Naive thymus-derived CD4-positive, alpha-beta T cell (primary cell): ENCODE measurements at regions not wholly inside any gene's neighbourhood (a gene's known extent, or its start where the extent isn't known, plus 50 kb on each side); places are given as distances from the start of the nearest gene placed in this dataset.

Experiments used
- ATAC-seq: fragments of 150-1000 bp; cut with Tn5 transposase; 2 replicates; pipeline ENCODE4 v1.10.0; 2021; ENCODE audit warnings: mild to moderate bottlenecking, moderate library complexity
- CTCF ChIA-PET: fragments of 350-600 bp; sonication (Branson Sonifier 250); formaldehyde crosslinking; loops from one replicate; lab custom pipeline; 2021; ENCODE audit warnings: antibody characterized with exemption; lab: Charles Lee
- POLR2A ChIA-PET: fragments of 350-600 bp; sonication (Branson Sonifier 250); formaldehyde crosslinking; loops from one replicate; lab custom pipeline; 2021; ENCODE audit warnings: antibody characterized with exemption, inconsistent platforms; lab: Charles Lee
- DNase-seq, 9 donors: peaks; one replicate each; pipeline versions ENCODE4 v3.0.0 to v3.0.0-alpha.2; 2020 to 2022; ENCODE audit warnings: mixed read lengths in 1 of 9
- H3K27ac ChIP-seq: one replicate; pipeline ENCODE4 v1.7.0; 2013; ENCODE audit warnings: mild to moderate bottlenecking, low read depth, low read length, moderate library complexity
- H3K27me3 ChIP-seq, 2 donors: one replicate each; pipeline ENCODE4 v1.7.0; 2013; ENCODE audit warnings: low read length in 2 of 2, mild to moderate bottlenecking in 2 of 2, moderate library complexity in 2 of 2; ENCODE audit not compliant: control insufficient read depth in 2 of 2, insufficient read depth in 2 of 2
- H3K36me3 ChIP-seq, 3 experiments: 1 replicate in 2 of 3; 2 replicates in 1 of 3; pipeline ENCODE4 v1.7.0; 2013; ENCODE audit warnings: low read length in 3 of 3, mild to moderate bottlenecking in 3 of 3, moderate library complexity in 1 of 3; ENCODE audit not compliant: insufficient read depth in 3 of 3, control insufficient read depth in 2 of 3
- H3K4me1 ChIP-seq, 2 donors: one replicate each; pipeline ENCODE4 v1.7.0; 2013; ENCODE audit warnings: low read length in 2 of 2, mild to moderate bottlenecking in 2 of 2, moderate library complexity in 1 of 2; ENCODE audit not compliant: control insufficient read depth in 2 of 2, insufficient read depth in 2 of 2
- H3K4me3 ChIP-seq: 2 replicates; pipeline ENCODE4 v1.7.0; 2013; ENCODE audit warnings: mild to moderate bottlenecking, low read length
- H3K9me3 ChIP-seq, 3 experiments: 1 replicate in 2 of 3; 2 replicates in 1 of 3; pipeline ENCODE4 v1.7.0; 2013; ENCODE audit warnings: low read length in 3 of 3; ENCODE audit not compliant: control insufficient read depth in 2 of 3
- H3K27ac Mint-ChIP-seq, 9 donors: one replicate each; pipeline ENCODE4 v1.8.0; 2020 to 2022; ENCODE audit warnings: mixed read lengths in 9 of 9, mild to moderate bottlenecking in 8 of 9, moderate library complexity in 5 of 9, inconsistent platforms in 2 of 9
- H3K27me3 Mint-ChIP-seq, 5 donors: one replicate each; pipeline ENCODE4 v1.8.0; 2021 to 2022; ENCODE audit warnings: mixed read lengths in 5 of 5, mild to moderate bottlenecking in 1 of 5
- H3K36me3 Mint-ChIP-seq, 5 donors: one replicate each; pipeline ENCODE4 v1.8.0; 2020 to 2022; ENCODE audit warnings: mixed read lengths in 5 of 5, mild to moderate bottlenecking in 3 of 5, inconsistent platforms in 1 of 5
- H3K4me1 Mint-ChIP-seq, 7 donors: one replicate each; pipeline ENCODE4 v1.8.0; 2020 to 2022; ENCODE audit warnings: mixed read lengths in 7 of 7, mild to moderate bottlenecking in 3 of 7, inconsistent platforms in 1 of 7
- H3K4me3 Mint-ChIP-seq, 10 donors: one replicate each; pipeline ENCODE4 v1.8.0; 2020 to 2022; ENCODE audit warnings: mild to moderate bottlenecking in 10 of 10, mixed read lengths in 10 of 10, moderate library complexity in 6 of 10, inconsistent platforms in 2 of 10
- H3K9me3 Mint-ChIP-seq, 11 donors: one replicate each; pipeline ENCODE4 v1.8.0; 2020 to 2022; ENCODE audit warnings: mixed read lengths in 11 of 11, mild to moderate bottlenecking in 4 of 11, inconsistent platforms in 1 of 11, moderate library complexity in 1 of 11
- intact Hi-C, 2 donors: fragments of 100-400 bp; cut with micrococcal nuclease; formaldehyde crosslinking; loops; one replicate each; pipeline ENCODE4 v1.15.1; 2023

GRCh38 chr11:38446336-38446735, 1848.3 kb upstream of the RAG2 start:
- H3K36me3 Mint-ChIP-seq: no peaks in the 10 kb centered on the region
- intact Hi-C loops: no loop called here
- Histone ChIP-seq H3K36me3 (no peaks in the 10 kb centered on the region), H3K9me3 (no peaks in the 10 kb centered on the region), H3K4me1 (no peaks in the 10 kb centered on the region), H3K4me3 (no peak overlapping the region), H3K27ac (no peak overlapping the region), H3K27me3 (no peaks in the 10 kb centered on the region)
- DNase-seq (no peak), ATAC-seq (no peak)
- CTCF ChIA-PET: no interaction called here
- no peaks in the 10 kb centered on the region for H3K4me1 Mint-ChIP-seq
- no peak overlapping the region for H3K4me3 Mint-ChIP-seq
- H3K27ac Mint-ChIP-seq: no peak overlapping the region
- peaks cover 0 to 5% (median 3%) of the 10 kb centered on the region in 11 donors for H3K9me3 Mint-ChIP-seq
- POLR2A ChIA-PET: no interaction called here
- no peaks in the 10 kb centered on the region for H3K27me3 Mint-ChIP-seq

DNA sequence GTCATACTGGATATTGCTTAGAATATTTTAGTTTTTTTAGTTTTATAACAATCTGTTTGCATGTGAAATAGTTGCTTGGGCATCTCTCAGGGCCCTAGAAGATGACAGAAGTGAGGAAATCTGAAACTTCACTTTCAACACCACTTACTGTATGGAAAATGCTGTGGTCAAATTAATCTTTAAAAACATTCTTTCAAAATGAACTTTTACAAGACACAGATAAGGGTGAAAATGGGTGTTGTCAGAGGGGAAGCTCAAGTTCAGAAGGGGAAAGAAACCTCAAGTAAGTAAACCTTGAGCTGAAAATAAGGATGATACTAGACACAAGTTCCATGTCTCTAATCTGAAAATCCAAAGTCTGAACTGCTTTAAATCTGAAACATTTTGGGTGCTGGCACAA, 1840.1 kb upstream of the RAG2 start:
- Mint-ChIP-seq H3K27me3 (no peaks in the 10 kb centered on the region), H3K4me3 (no peak overlapping the region), H3K9me3 (peaks cover 0 to 22% (median 3%) of the 10 kb centered on the region in 11 donors), H3K36me3 (no peaks in the 10 kb centered on the region), H3K27ac (no peak overlapping the region), H3K4me1 (no peaks in the 10 kb centered on the region)
- H3K36me3 ChIP-seq: no peaks in the 10 kb centered on the region
- H3K4me1 ChIP-seq: no peaks in the 10 kb centered on the region
- no peaks in the 10 kb centered on the region for H3K9me3 ChIP-seq
- POLR2A ChIA-PET: no interaction called here
- intact Hi-C loops: loop anchor here in 1 of 2 donors (10.0 kb wide), 1 partner anchor 513 kb away; no protein-coding TSS in a partner anchor
- no peak overlapping the region for H3K4me3 ChIP-seq
- no peak overlapping the region for H3K27ac ChIP-seq
- CTCF ChIA-PET: no interaction called here
- DNase-seq (no peak), ATAC-seq (no peak)
- H3K27me3 ChIP-seq: no peaks in the 10 kb centered on the region

DNA sequence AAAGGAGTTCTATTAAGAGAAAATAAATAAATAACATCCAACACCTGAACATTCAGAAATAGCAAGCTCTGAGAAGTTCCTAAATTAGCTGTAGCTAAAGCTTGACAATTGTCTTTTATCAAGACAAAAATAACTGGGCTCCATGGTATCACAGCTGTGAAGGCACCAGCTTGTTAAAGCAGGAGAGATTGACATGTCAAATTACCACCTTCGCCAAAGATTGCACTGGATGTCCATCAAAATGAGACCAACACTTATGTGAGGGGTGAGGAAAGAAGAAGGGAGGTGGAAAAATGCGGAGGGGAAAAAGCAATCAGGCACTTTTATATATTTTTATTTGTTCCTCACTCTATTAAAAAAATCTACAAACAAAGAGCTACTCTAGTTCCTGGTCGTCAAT, 1827.5 kb upstream of the RAG2 start:
- Mint-ChIP-seq H3K27ac (no peak overlapping the region), H3K9me3 (peaks cover 0 to 15% (median 3%) of the 10 kb centered on the region in 11 donors)
- intact Hi-C loops: no loop called here

GRCh38 chr11:38423042-38423441, 1825.0 kb upstream of the RAG2 start:
- no peak for DNase-seq
- Mint-ChIP-seq H3K9me3 (peaks cover 0 to 7% (median 2%) of the 10 kb centered on the region in 11 donors), H3K36me3 (no peaks in the 10 kb centered on the region), H3K27me3 (no peaks in the 10 kb centered on the region), H3K4me3 (no peak overlapping the region), H3K27ac (no peak overlapping the region), H3K4me1 (no peaks in the 10 kb centered on the region)
- no peak for ATAC-seq
- no peaks in the 10 kb centered on the region for H3K27me3 ChIP-seq
- CTCF ChIA-PET: no interaction called here
- no peak overlapping the region for H3K4me3 ChIP-seq
- no peak overlapping the region for H3K27ac ChIP-seq
- H3K9me3 ChIP-seq: no peaks in the 10 kb centered on the region
- intact Hi-C loops: no loop called here
- no peaks in the 10 kb centered on the region for H3K36me3 ChIP-seq
- no peaks in the 10 kb centered on the region for H3K4me1 ChIP-seq
- POLR2A ChIA-PET: no interaction called here

More for the DNA sequence above, 1827.5 kb upstream of the RAG2 start:
- no peaks in the 10 kb centered on the region for H3K27me3 Mint-ChIP-seq
- Histone ChIP-seq H3K27me3 (no peaks in the 10 kb centered on the region), H3K4me3 (no peak overlapping the region), H3K27ac (no peak overlapping the region), H3K36me3 (no peaks in the 10 kb centered on the region), H3K9me3 (no peaks in the 10 kb centered on the region), H3K4me1 (no peaks in the 10 kb centered on the region)
- H3K36me3 Mint-ChIP-seq: no peaks in the 10 kb centered on the region
- no peak overlapping the region for H3K4me3 Mint-ChIP-seq
- CTCF ChIA-PET: no interaction called here
- POLR2A ChIA-PET: no interaction called here
- ATAC-seq (no peak), DNase-seq (no peak)
- H3K4me1 Mint-ChIP-seq: no peaks in the 10 kb centered on the region

DNA sequence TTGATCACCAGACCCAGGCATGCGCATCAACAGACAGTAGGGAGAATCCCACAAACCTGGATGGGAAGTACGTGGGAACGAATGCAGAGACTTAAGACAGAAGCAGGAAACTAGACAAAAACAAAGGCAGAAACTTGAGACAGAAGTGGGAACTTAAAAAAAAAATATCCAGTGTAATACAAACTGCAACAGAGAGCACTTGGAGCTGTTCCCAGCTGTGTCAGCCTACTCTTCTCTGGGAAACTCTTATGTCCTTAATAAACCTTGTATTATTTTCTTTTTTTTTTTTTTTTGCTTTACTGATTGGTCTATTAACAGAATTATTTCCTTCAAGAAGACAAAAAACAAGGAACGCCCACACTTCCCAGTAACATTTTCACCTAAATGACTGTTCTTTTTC, 1818.1 kb upstream of the RAG2 start:
- no peak overlapping the region for H3K27ac ChIP-seq
- no peak overlapping the region for H3K4me3 Mint-ChIP-seq
- no peaks in the 10 kb centered on the region for H3K27me3 ChIP-seq
- DNase-seq (no peak), ATAC-seq (no peak)
- H3K36me3 ChIP-seq: no peaks in the 10 kb centered on the region
- H3K9me3 Mint-ChIP-seq: peaks cover 4 to 34% (median 26%) of the 10 kb centered on the region in 11 donors
- no peaks in the 10 kb centered on the region for H3K4me1 Mint-ChIP-seq
- H3K27me3 Mint-ChIP-seq: no peaks in the 10 kb centered on the region
- peaks cover 0 to 6% (median 0%) of the 10 kb centered on the region in 3 experiments for H3K9me3 ChIP-seq
- POLR2A ChIA-PET: no interaction called here
- no peak overlapping the region for H3K27ac Mint-ChIP-seq
- no peaks in the 10 kb centered on the region for H3K36me3 Mint-ChIP-seq
- H3K4me1 ChIP-seq: no peaks in the 10 kb centered on the region
- CTCF ChIA-PET: no interaction called here
- no peak overlapping the region for H3K4me3 ChIP-seq
- intact Hi-C loops: no loop called here

GRCh38 chr11:38411149-38411548, 1813.1 kb upstream of the RAG2 start:
- Mint-ChIP-seq H3K36me3 (no peaks in the 10 kb centered on the region), H3K27ac (no peak overlapping the region), H3K9me3 (peaks cover 5 to 37% (median 20%) of the 10 kb centered on the region in 11 donors), H3K4me1 (no peaks in the 10 kb centered on the region), H3K4me3 (no peak overlapping the region), H3K27me3 (no peaks in the 10 kb centered on the region)
- intact Hi-C loops: no loop called here
- ChIA-PET CTCF (no interaction called here), POLR2A (no interaction called here)
- Histone ChIP-seq H3K27me3 (no peaks in the 10 kb centered on the region), H3K9me3 (peaks cover 0 to 6% (median 0%) of the 10 kb centered on the region in 3 experiments), H3K4me1 (no peaks in the 10 kb centered on the region), H3K4me3 (no peak overlapping the region), H3K27ac (no peak overlapping the region), H3K36me3 (no peaks in the 10 kb centered on the region)
- no peak for DNase-seq
- no peak for ATAC-seq

DNA sequence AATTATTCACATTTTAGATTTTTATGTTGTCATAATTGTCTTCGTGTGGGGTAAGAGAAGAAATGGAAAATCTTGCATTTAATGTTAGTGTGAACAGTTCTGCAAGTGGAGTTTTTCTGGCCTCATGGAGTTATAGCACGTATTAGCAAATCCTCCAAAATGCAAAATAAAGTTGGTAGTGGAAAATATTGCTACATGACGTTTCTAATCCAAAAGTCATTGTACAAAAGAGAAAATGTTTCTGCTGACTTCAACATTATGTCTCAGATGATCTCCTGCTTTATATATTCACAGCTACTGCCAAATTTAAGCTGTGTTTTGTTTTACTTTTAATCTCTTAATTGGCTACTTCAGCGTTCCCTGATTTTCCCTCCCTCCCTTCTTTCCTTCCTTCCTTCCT, 1804.0 kb upstream of the RAG2 start:
- no peak for ATAC-seq

More for the DNA sequence above, 1804.0 kb upstream of the RAG2 start:
- Histone ChIP-seq H3K27ac (no peak overlapping the region), H3K4me1 (no peaks in the 10 kb centered on the region), H3K27me3 (no peaks in the 10 kb centered on the region), H3K9me3 (no peaks in the 10 kb centered on the region), H3K4me3 (no peak overlapping the region), H3K36me3 (no peaks in the 10 kb centered on the region)
- Mint-ChIP-seq H3K27ac (no peak overlapping the region), H3K9me3 (peaks cover 4 to 29% (median 11%) of the 10 kb centered on the region in 11 donors), H3K27me3 (no peaks in the 10 kb centered on the region), H3K4me1 (no peaks in the 10 kb centered on the region), H3K4me3 (no peak overlapping the region), H3K36me3 (peaks cover 0 to 4% (median 0%) of the 10 kb centered on the region in 5 donors)
- DNase-seq: no peak
- ChIA-PET POLR2A (no interaction called here), CTCF (no interaction called here)
- intact Hi-C loops: no loop called here
